ENCODE measurements at regions not wholly inside any gene's neighbourhood (a gene's known extent, or its start where the extent isn't known, plus 50 kb on each side); places are given as distances from the start of the nearest gene placed in this dataset.

GRCh38 chr1:112344754-112345423, 51.1 kb upstream of the CTTNBP2NL start:
- no peaks in the 10 kb centered on the region for H3K36me3 ChIP-seq (ENCODE audit: insufficient read depth in 1 of 2, low read depth in 1 of 2)
- ATAC-seq, result no peak
- H3K9me3 ChIP-seq, result peaks cover 8% of the 10 kb centered on the region
- no peak for DNase-seq
- no peak overlapping the region for H3K27ac ChIP-seq
- WGBS, 3 donors, result 62 to 70% (median 65%) methylated on average over 7 of the region's 7 CpGs
- H3K4me3 ChIP-seq, result no peak overlapping the region
- no peaks in the 10 kb centered on the region for H3K27me3 ChIP-seq (ENCODE audit: insufficient read depth in 3 of 3, low read length in 2 of 3)
- intact Hi-C loops (cut with DNase I), result no loop called here
- TF ChIP-seq CTCF (IDR thresholded peaks at IDR 0.05), result no peak
- no peaks in the 10 kb centered on the region for H3K4me1 ChIP-seq
